Ishikawa (cell line): ENCODE measurements at regions not wholly inside any gene's neighbourhood (a gene's known extent, or its start where the extent isn't known, plus 50 kb on each side); places are given as distances from the start of the nearest gene placed in this dataset.

Experiments
- CEBPB ChIP-seq: IDR thresholded peaks from 2 replicates; pipeline ENCODE4 v1.6.1; 2012
- CREB1 ChIP-seq: IDR thresholded peaks from 2 replicates; pipeline ENCODE4 v1.6.1; 2012; ENCODE audit warnings: low read depth
- EGR1 ChIP-seq: IDR thresholded peaks from 2 replicates; pipeline ENCODE4 v1.6.1; 2012
- EP300 ChIP-seq: IDR thresholded peaks from 2 replicates; pipeline ENCODE4 v1.6.1; 2012; ENCODE audit warnings: borderline replicate concordance
- FOXM1 ChIP-seq: IDR thresholded peaks from 2 replicates; pipeline ENCODE4 v1.6.1; 2012; ENCODE audit warnings: low read depth, borderline replicate concordance
- NFIC ChIP-seq: IDR thresholded peaks from 2 replicates; pipeline ENCODE4 v1.6.1; 2012
- RAD21 ChIP-seq: IDR thresholded peaks from 2 replicates; pipeline ENCODE4 v1.6.1; 2012; ENCODE audit warnings: low read depth
- TAF1 ChIP-seq: IDR thresholded peaks from 2 replicates; pipeline ENCODE4 v1.6.1; 2012; ENCODE audit warnings: low read depth, mild to moderate bottlenecking
- TCF12 ChIP-seq: IDR thresholded peaks from 2 replicates; pipeline ENCODE4 v1.6.1; 2012; ENCODE audit warnings: low read depth
- TEAD4 ChIP-seq: IDR thresholded peaks from 2 replicates; pipeline ENCODE4 v1.6.1; 2012
- YY1 ChIP-seq: IDR thresholded peaks from 2 replicates; pipeline ENCODE4 v1.6.1; 2012; ENCODE audit warnings: low read depth
- ZBTB7A ChIP-seq: IDR thresholded peaks from 2 replicates; pipeline ENCODE4 v1.6.1; 2012; ENCODE audit warnings: low read depth
- TF ChIP-seq, protein P1 (sequence below): IDR thresholded peaks from 2 replicates; pipeline ENCODE4 v1.6.1; 2012
- TF ChIP-seq, protein P2 (sequence below): IDR thresholded peaks from 2 replicates; pipeline ENCODE4 v1.6.1; 2012
- TF ChIP-seq, protein P3 (sequence below): IDR thresholded peaks from 2 replicates; pipeline ENCODE4 v1.6.1; 2012; ENCODE audit warnings: low read depth, mild to moderate bottlenecking

DNA sequence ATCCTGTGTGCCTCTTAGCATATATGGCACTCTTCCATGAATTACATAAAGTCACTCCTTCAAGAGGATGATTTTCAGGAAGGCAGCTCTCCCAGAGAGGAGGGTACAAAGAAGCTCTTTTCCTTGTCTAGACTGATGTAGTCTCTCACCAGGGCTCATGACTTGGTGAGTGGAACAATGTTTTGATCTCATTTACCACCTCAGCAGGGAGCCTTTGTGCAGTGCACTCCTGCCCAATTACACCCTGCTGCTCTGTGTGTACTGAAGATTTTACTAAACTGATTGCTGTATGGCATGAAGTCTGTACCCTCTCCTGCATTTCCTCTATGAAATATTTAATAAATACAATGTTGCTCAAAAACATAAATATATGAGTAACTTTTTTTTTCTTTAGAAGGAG, 598.3 kb upstream of the HS3ST5 start:
- TF ChIP-seq TEAD4 (no peak), EP300 (no peak), NFIC (no peak), RAD21 (no peak), CEBPB (no peak), ZBTB7A (no peak), YY1 (no peak), TCF12 (no peak), EGR1 (no peak), FOXM1 (no peak), CREB1 (no peak), TAF1 (no peak)
- TF ChIP-seq, protein P1, sequence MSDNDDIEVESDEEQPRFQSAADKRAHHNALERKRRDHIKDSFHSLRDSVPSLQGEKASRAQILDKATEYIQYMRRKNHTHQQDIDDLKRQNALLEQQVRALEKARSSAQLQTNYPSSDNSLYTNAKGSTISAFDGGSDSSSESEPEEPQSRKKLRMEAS = no peak
- TF ChIP-seq, protein P2, sequence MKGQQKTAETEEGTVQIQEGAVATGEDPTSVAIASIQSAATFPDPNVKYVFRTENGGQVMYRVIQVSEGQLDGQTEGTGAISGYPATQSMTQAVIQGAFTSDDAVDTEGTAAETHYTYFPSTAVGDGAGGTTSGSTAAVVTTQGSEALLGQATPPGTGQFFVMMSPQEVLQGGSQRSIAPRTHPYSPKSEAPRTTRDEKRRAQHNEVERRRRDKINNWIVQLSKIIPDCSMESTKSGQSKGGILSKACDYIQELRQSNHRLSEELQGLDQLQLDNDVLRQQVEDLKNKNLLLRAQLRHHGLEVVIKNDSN = no peak
- TF ChIP-seq, protein P3, sequence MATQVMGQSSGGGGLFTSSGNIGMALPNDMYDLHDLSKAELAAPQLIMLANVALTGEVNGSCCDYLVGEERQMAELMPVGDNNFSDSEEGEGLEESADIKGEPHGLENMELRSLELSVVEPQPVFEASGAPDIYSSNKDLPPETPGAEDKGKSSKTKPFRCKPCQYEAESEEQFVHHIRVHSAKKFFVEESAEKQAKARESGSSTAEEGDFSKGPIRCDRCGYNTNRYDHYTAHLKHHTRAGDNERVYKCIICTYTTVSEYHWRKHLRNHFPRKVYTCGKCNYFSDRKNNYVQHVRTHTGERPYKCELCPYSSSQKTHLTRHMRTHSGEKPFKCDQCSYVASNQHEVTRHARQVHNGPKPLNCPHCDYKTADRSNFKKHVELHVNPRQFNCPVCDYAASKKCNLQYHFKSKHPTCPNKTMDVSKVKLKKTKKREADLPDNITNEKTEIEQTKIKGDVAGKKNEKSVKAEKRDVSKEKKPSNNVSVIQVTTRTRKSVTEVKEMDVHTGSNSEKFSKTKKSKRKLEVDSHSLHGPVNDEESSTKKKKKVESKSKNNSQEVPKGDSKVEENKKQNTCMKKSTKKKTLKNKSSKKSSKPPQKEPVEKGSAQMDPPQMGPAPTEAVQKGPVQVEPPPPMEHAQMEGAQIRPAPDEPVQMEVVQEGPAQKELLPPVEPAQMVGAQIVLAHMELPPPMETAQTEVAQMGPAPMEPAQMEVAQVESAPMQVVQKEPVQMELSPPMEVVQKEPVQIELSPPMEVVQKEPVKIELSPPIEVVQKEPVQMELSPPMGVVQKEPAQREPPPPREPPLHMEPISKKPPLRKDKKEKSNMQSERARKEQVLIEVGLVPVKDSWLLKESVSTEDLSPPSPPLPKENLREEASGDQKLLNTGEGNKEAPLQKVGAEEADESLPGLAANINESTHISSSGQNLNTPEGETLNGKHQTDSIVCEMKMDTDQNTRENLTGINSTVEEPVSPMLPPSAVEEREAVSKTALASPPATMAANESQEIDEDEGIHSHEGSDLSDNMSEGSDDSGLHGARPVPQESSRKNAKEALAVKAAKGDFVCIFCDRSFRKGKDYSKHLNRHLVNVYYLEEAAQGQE = no peak

DNA sequence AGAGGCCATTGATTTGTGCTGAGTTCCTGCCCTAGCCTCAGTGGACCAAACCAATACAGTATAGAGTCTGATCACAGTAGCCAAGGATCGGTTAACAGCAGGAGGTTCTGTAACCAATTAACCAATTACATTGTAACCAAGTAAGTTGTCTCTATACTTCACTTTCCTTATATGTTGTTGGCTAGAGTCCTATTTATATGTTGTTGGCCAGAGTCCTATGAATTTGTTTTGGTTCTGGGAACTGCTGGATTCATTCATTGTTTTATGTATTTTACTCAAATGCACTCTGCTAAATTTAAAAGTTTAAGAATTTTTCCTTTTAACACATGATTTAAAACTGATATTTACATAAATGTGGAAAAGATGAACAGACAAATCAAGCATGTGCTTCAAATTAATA, 597.4 kb upstream of the HS3ST5 start:
- TF ChIP-seq TEAD4 = no peak

DNA sequence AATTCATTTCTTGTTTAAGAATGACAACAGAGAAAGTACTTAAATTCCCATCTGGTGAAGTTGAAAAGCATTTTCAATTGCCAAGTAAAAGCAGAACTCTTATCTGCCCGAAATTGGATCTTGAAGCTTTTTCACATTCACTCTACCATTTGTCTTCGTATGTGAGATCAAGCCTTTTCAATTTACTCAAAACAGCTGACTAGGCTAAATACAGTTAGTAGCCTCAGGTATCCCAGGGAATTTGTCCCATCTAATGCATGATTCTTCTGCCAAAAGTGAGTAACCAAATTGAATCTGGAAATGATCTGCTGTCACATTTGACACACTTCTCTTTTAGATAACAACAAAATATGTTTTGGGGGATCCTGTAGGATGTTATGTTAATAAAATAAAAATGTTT, 596.8 kb upstream of the HS3ST5 start:
- TF ChIP-seq, protein P3 = no peak
- no peak for TF ChIP-seq NFIC
- no peak for TF ChIP-seq EGR1
- no peak for TF ChIP-seq EP300

DNA sequence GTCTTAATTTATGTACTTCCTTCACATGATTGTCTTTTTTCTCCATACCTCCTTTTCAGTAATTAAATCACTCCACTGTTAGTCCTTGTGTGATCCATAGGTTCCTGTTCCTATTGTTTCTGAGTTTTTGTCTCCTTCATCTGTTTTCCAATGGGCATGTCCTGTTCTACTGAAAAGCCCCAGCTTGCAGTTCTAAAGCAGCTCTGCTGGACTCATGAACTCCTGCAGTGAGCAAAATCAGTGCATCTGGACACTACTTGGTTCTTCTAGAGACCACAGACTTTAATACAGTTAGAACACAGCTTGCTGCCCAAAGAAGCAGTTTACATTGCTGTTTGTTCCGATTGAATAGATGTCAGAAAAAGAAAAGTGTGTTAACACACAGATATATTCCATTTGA, 593.3 kb upstream of the HS3ST5 start:
- no peak for TF ChIP-seq ZBTB7A
- TF ChIP-seq, protein P2 = no peak
- no peak for TF ChIP-seq TCF12
- TF ChIP-seq, protein P1 = no peak
- TF ChIP-seq RAD21 = no peak
- no peak for TF ChIP-seq EGR1
- TF ChIP-seq CEBPB = no peak
- TF ChIP-seq EP300 = no peak
- TF ChIP-seq CREB1 = no peak
- TF ChIP-seq, protein P3 = no peak
- TF ChIP-seq YY1 = no peak
- TF ChIP-seq TAF1 = no peak
- TF ChIP-seq FOXM1 = no peak
- TF ChIP-seq NFIC = no peak
- no peak for TF ChIP-seq TEAD4

DNA sequence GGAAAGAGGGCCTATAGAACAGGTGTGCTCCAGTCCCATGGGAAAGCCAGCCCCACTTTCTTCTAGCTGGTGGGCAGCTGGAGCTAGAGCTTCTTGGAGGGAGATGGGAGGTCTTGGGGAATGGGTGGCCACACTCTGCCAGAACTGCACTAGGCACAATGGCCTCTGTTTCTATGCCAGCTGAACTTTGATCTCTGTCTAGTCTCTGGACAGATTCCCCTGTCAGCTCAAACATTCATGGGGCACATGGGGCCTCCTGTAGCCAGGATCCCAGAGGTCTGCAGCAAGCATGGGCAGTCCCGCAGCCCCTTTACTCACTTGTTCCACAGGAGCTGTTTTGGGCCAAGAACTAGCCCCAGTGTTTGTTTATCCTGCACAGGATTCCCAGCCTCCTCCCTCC, 591.3 kb upstream of the HS3ST5 start:
- TF ChIP-seq YY1 (no peak), NFIC (no peak), TCF12 (no peak), ZBTB7A (no peak), CREB1 (no peak), EGR1 (no peak)
- TF ChIP-seq, protein P1 = no peak

DNA sequence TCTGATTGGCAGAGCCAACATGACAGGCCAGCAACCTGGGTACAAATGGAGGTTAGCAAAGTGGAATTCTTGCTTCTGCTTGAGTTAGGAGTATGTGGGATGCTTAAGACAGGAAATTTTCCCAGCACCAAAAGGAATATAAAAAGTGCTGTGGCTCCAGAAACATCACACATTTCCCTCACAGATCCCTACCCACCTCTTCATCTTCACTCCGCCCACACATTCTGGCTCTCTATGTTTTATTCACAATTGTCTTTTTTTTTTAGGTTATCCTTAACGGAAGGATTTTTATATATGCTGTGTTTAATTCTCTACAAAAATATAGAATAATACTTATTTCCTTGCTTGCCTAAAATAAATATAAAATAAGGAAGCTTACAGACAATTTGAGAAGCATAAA, 563.3 kb upstream of the HS3ST5 start:
- TF ChIP-seq ZBTB7A (no peak), YY1 (no peak), TAF1 (no peak), EGR1 (no peak), TEAD4 (no peak), CREB1 (no peak), NFIC (no peak), TCF12 (no peak), EP300 (no peak), FOXM1 (no peak), CEBPB (no peak), RAD21 (no peak)
- TF ChIP-seq, protein P2 = no peak
- TF ChIP-seq, protein P3 = no peak
- TF ChIP-seq, protein P1 = no peak
